Hindlimb muscle (tissue), 1 donor: ENCODE measurements at regions not wholly inside any gene's neighbourhood (a gene's known extent, or its start where the extent isn't known, plus 50 kb on each side); places are given as distances from the start of the nearest gene placed in this dataset.
A peak's percentile ranks its signal among the peaks of the same experiment; 100 is the strongest.

Experiments used
- DNase-seq: peaks from one replicate; pipeline ENCODE4 v3.0.0-alpha.2; 2013

GRCh38 chr2:212692466-212692865 lies 153.9 kb upstream of the ERBB4 start:
- peak; percentile 38 for DNase-seq

DNA sequence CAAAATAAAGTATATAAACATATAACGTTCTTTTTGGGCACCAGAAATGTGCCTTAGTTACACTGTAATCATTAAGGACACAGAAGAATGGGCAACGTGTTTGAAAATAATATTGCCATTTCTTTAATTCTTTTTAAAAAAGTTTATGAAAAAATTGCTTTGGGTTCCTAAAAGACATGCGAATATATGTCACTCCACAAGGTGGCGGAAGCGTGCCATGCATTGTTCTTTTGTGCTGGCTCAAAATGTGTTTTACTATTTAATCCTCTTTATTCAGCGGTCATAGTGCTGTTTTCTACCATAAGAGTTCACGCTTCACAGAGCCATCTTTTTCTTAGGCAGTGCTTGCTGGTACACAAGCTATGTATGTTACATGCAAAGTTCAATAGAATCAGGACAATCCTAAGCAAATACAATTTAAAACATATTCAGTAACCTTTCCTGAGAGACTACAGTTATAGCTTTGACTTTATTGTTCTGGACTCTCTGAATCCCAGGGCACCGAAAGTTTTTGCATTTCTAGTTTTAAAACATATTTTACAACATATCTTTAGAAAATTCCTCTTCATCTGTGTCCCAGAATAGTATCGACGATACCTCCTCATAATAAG lies 147.8 kb upstream of the ERBB4 start:
- peak; percentile 68 for DNase-seq

DNA sequence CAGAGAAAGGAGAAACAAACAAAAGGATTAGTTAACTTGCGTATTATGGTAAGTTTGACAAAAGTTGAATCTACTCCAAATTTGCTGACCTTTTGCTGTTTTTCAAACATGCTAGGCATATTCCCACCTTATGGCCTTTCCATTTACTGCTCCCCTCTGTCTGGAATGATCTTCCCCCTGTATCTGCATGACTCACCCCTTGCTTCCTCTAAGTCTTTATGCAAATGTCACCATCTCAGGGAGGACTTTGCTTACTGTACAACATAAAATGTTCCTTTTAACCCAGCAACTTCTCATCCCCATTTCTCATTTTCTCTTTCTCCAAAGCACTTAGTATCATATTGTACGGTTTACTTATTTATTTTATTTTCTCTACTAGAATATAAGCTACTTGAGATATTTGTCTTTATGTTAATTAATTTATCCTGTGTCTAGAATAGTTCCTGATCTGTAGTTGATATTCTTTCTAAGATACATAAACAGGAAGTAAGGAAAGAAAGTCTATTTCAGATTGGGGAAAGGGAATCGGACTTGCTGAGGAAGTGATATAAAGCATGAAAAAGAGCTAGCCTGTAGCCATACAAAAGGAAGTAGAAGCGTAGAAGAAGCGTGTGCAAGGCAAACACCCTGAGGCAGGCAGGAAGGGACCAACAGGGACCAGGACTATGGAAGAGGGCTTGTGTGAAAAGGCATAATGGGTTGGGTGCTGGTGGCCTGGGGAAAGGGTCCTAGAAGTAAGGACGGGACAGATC lies 144.9 kb upstream of the ERBB4 start:
- DNase-seq = no peak

GRCh38 chr2:212682937-212683336 lies 144.3 kb upstream of the ERBB4 start:
- DNase-seq = no peak

- DNase-seq = no peak
These were observed 138.9 kb upstream of the ERBB4 start for GRCh38 chr2:212677466-212677865.

GRCh38 chr2:212672186-212672585 lies 133.6 kb upstream of the ERBB4 start:
- no peak for DNase-seq

DNA sequence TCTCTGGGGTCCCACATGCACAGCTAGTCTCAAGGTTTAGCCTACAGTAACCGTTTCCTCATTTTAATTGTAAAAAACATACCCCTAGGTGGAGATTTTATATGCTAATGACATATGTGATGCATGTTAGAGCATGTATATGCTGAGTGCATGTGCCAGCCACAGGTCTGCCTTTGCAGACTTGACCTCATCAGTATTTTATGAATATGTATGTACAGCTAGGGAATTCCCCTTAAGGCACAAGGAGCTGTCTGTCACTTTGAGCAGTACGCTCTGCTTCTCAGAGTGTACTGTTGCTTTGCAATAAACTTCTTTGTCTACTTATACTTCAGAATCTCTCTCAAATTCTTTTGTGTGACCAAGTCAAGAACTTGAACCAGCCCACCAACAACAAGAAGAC lies 131.2 kb upstream of the ERBB4 start:
- no peak for DNase-seq

DNA sequence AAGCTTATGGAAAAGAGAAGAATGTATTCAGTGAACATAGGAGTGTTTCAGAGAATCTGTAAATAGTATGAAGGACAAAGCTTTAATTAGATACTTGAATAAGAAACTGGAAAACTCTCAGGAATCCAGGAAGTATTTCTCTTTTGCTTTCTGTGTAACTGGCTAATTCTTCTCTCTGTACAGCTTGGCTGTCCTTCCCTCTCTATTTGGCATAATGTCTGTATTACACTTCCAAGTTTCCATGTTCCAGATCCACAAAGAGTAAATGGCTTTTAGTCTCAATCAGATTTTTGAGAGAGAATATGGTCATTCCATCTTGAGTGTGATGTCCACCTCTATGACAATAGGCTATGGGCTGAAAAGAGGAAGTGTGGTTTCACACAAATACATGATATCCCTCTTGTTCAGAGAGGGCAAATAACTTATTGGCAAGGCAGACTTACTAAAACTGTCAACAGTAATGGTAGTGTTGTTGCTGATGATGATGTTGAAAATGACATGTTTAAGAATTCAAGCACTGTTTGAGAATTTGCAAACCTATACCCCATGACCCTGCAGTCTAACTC lies 129.2 kb upstream of the ERBB4 start:
- DNase-seq = peak; percentile 59

DNA sequence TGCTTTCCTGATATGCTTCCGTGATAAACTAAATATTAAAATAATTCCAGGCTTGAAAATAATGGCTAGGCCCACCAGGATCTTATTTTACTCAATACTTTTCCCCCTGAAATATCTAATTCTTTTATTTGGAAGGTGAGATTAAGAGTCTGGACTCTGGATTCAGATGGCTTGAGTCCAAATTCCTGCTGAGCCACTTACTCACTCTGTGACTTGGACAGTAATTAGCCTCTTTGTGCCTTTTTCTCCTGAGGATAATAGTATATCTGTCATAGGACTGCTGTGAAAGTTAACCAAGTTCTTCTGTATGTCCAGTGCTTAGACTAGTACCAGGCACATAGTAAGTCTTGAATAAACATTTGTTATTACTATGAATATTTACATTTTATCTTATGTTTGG lies 127.3 kb upstream of the ERBB4 start:
- DNase-seq = no peak

- DNase-seq = no peak
These were observed 120.8 kb upstream of the ERBB4 start for GRCh38 chr2:212659441-212659840.

- no peak for DNase-seq
These were observed 111.0 kb upstream of the ERBB4 start for GRCh38 chr2:212649646-212650045.

DNA sequence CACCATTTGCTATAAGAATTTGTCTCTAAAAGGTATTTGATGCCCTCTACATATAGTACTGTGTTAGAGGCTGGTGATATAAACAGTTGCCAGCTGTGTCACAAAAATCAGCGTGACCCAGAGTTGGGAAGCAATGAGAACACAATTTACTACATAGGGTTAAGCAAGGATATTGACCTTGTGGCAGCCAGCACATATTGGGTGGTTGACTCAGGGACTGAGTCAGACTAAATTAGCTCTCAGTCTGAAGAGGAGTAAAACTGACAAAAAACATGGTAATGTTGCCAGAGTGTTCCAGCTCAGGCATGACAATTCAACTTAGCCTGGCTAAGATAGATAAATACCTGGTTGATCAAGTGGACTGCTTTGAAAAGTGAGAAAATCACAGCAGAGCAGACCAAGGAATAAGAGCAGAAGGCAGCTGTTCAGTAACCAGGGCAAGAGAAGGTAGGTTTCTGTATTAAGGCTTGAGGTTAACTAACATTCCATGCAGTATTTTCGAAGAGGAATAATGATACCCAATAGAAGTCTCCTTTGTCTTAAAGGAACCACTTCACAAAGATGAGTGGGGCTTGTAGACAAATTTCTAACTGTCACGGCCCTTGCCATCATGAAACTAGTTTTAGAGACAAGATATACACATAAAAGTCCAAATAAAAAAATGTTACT lies 108.2 kb upstream of the ERBB4 start:
- no peak for DNase-seq

DNA sequence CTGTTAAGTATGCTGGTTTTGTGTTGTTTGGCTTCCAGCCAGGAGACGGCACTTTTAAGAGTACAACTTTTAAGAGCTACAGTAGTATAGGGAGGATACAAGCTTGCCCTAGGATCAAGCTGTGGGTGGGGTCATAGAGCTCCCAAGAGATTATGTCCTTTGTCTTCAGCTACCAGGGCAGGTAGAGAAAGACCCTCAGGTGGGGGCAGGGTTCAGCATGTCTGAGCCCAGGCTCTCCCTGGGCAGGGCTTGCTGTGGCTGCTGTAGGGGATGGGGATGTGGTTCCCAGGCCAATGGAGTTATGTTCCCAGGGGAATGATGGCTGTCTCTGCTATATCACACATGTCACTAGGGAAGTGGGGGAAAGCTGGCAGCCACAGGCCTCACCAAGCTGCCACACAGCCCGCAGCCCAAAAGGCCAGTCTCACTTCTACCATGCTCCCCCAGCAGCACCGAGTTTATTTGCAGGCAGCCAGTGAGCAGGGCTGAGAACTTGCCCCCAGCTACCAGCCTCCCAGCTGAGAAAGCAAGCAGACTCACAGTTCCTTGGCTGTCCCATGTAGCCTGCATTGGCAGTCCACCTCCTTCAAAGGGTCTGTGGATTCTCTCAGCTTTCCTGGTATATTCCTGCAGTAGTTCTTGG lies 105.7 kb upstream of the ERBB4 start:
- DNase-seq = no peak

DNA sequence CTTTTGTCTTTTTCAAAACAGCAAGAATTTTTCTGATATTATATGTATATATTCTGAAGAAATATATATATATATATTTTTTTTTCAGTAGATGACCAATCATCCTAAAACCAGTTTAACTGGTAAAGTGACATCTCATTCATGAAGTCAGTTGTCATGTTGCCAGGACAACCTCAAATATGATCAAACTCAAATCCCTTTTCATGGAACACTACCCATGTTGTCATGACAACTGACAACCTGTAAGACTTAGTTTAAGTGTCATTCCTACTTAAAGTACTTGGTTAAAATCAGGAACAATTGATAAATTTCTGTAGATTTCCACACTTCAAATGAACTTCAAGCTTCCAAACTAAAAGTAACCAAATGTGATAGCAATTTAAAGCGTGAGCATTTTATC lies 101.8 kb upstream of the ERBB4 start:
- DNase-seq = no peak

DNA sequence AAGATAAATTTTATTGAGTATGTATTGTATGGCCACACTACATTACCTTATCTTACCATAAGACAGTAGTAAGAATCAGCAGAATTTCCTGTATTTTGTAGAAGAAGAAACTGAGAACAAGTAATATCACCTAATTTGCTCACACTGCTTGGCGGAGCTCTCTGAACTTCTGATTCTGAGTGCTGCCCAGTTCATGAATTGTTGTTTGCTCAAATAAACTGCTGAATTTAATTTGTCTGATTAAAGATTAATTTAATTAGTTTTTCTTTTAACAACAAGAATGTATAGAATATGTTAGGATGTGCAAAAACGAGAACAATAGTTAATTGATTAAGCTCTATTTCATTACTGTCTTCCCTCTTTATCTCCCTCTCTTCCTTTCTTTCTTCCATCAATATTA lies 100.1 kb upstream of the ERBB4 start:
- DNase-seq = no peak

DNA sequence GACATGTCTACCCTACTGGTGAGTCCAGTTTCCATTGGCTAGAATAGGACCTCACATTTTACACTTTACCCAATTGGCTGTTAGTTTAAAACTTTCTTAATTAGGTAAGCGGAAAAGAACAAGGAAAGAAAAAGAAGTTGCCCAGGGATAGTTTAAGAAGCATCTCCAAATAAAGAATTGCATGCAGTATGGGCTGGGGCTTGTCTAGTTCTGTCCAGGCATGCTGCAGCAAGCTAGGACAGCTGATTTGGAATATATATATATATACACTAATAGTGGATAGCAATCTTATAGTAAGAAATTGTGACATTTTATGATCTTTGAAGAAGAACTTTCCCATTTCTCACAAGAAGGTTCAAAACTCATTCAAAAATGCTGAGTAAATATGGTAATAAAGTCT lies 90.0 kb upstream of the ERBB4 start:
- DNase-seq = no peak

DNA sequence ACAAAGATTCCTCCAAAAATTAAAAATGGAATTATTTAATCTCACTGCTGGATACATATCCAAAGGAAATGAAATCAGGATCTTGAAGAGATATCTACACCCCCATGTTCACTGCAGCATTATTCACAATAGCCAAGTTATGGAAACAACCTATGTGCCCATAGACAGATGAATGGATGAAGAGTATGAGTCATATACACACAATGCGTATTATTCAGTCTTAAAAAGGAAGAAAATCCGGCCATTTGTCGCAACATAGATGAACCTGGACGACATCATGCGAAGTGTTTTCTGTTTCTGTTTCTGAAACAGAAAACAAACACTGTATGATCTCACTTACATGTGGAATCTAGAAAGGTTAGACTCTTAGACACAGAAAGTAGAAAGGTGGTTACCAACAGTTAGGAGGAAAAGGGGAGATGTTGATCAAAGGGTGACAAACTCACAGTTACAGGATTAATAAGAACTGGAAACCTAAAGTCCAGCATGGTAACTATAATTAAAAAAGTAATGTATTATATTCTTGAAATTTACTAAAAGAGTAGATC lies 87.8 kb upstream of the ERBB4 start:
- DNase-seq = no peak

DNA sequence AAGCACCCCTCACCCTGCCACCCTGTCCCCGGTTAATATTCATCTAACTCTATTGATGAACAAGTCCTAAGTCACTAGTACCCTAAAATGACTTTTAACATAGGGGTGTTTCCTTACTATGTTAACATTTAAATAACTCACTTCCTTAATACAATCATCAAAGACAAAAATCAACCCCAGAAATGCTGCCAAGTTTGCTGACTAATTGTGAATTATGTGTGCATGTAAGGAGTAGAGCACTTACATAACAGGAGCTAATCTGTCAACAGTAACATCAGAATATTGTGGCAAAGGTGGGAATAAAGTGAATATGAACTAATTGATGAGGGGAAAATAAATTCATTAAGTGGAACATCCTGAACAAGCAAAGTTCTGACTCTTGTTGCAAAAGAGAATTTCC lies 81.4 kb upstream of the ERBB4 start:
- DNase-seq = no peak

- DNase-seq = no peak
These were observed 80.0 kb upstream of the ERBB4 start for GRCh38 chr2:212618636-212619035.

- no peak for DNase-seq
These were observed 72.3 kb upstream of the ERBB4 start for GRCh38 chr2:212610872-212611425.

DNA sequence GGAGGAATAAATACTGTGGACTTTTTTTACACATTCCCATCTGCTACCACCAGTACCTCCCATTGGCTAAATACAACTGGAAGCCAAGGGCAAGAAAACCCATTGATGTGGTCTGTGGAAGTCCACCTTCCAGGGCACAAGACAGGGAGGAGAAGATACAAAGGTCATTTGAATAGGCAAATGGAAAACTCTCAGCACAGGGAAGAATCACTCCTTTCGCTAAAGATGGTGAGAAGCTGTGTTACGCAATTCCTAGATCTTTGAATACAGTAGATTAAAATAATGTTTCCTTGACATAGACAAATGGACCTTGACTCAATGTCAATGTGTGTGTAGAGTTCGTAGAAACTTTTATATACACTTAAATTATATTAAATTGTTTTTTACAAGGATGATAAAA lies 70.9 kb upstream of the ERBB4 start:
- DNase-seq = no peak

DNA sequence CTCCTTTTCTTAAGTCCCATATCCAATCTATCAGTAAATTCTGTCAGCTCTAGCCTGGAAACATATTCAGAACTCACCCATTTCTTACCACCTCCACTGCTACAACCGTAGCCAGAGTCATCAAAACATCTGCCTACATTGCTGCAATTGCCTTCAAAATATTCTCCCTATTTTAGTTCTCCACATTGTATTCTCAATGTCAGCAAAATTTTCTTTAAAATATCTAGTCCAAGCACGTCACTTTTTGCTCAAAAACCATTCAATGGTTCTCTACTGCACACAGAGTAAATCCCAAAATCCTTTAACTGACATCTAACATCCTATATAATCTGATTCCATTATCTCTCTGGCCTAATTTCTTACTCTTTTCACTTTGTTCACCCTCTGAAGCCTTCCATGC lies 68.5 kb upstream of the ERBB4 start:
- DNase-seq = no peak

GRCh38 chr2:212606232-212606631 lies 67.6 kb upstream of the ERBB4 start:
- DNase-seq = no peak
